ENCODE measurements at regions not wholly inside any gene's neighbourhood (a gene's known extent, or its start where the extent isn't known, plus 50 kb on each side); places are given as distances from the start of the nearest gene placed in this dataset.

- no peaks in the 10 kb centered on the region for H3K27me3 ChIP-seq (replicated peaks; ENCODE audit: insufficient read depth, low read length)
- H3F3A ChIP-seq (ENCODE audit: insufficient read depth, low read length), result no peaks in the 10 kb centered on the region
- no peaks in the 10 kb centered on the region for H3K79me2 ChIP-seq (ENCODE audit: low read length)
- no peak for TF ChIP-seq EZH2phosphoT487 (IDR thresholded peaks at IDR 0.05; ENCODE audit: low read length)
- no peak for TF ChIP-seq CTCF (IDR thresholded peaks at IDR 0.05; ENCODE audit: low read length)
- no peak for TF ChIP-seq EZH2 (optimal IDR thresholded peaks at IDR 0.05; ENCODE audit: low read depth, low read length)
- no peaks in the 10 kb centered on the region for H3K9me3 ChIP-seq (replicated peaks; ENCODE audit: insufficient read depth, low read length)
- no peak overlapping the region for H3K4me3 ChIP-seq (ENCODE audit: low read length)
- no peaks in the 10 kb centered on the region for H3K9me2 ChIP-seq (replicated peaks; ENCODE audit: insufficient read depth, low read length)
- DNase-seq, result no peak
- H3K36me3 ChIP-seq (replicated peaks; ENCODE audit: insufficient read depth, low read length), result no peaks in the 10 kb centered on the region
- no peak overlapping the region for H3K9ac ChIP-seq (ENCODE audit: low read length)
- H2AFZ ChIP-seq (ENCODE audit: low read length), result no peak overlapping the region
- H4K20me1 ChIP-seq (ENCODE audit: insufficient read depth, low read length), result no peaks in the 10 kb centered on the region
- H3K4me2 ChIP-seq (ENCODE audit: low read depth, low read length), result no peak overlapping the region
- H3K27ac ChIP-seq (ENCODE audit: low read length), result no peak overlapping the region
- no peaks in the 10 kb centered on the region for H3K4me1 ChIP-seq (ENCODE audit: low read length)
Measured at GRCh38 chr9:21580636-21581378, 98.7 kb upstream of the IFNE start.

- H3K9ac ChIP-seq (ENCODE audit: low read length), result no peak overlapping the region
- DNase-seq, result no peak
- H3K27me3 ChIP-seq (replicated peaks; ENCODE audit: insufficient read depth, low read length), result no peaks in the 10 kb centered on the region
- no peak overlapping the region for H2AFZ ChIP-seq (ENCODE audit: low read length)
- H3K4me3 ChIP-seq (ENCODE audit: low read length), result no peak overlapping the region
- TF ChIP-seq EZH2phosphoT487 (IDR thresholded peaks at IDR 0.05; ENCODE audit: low read length) (no peak), EZH2 (optimal IDR thresholded peaks at IDR 0.05; ENCODE audit: low read depth, low read length) (no peak), CTCF (IDR thresholded peaks at IDR 0.05; ENCODE audit: low read length) (no peak)
- H3K79me2 ChIP-seq (ENCODE audit: low read length), result no peaks in the 10 kb centered on the region
- H3K27ac ChIP-seq (ENCODE audit: low read length), result no peak overlapping the region
- H4K20me1 ChIP-seq (ENCODE audit: insufficient read depth, low read length), result no peaks in the 10 kb centered on the region
- H3K9me3 ChIP-seq (replicated peaks; ENCODE audit: insufficient read depth, low read length), result no peaks in the 10 kb centered on the region
- H3K4me2 ChIP-seq (ENCODE audit: low read depth, low read length), result no peak overlapping the region
- no peaks in the 10 kb centered on the region for H3K36me3 ChIP-seq (replicated peaks; ENCODE audit: insufficient read depth, low read length)
- H3K4me1 ChIP-seq (ENCODE audit: low read length), result no peaks in the 10 kb centered on the region
- no peaks in the 10 kb centered on the region for H3F3A ChIP-seq (ENCODE audit: insufficient read depth, low read length)
- no peaks in the 10 kb centered on the region for H3K9me2 ChIP-seq (replicated peaks; ENCODE audit: insufficient read depth, low read length)
Measured at GRCh38 chr9:21583628-21584377, 101.7 kb upstream of the IFNE start.

DNA sequence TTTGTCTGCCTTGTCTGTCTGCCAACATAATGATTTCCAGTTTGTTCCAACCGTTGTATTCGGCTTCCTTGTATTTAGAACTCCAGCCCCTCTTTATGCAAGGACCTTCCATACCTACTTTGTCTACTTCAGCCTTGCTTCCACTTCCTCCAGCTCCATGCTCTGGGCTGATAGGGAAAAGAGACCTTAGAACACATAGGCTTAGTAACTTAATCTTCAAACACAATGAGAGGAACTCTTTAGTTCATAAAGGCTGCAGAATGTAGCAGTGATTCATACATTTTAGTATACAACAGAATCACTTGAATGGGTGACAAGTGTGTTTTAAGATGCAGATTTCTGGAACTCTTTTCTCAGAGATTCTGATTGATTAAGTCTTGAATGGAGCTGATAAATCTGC lies 102.8 kb upstream of the IFNE start:
- no peaks in the 10 kb centered on the region for H3K36me3 ChIP-seq (replicated peaks; ENCODE audit: insufficient read depth, low read length)
- no peak for TF ChIP-seq EZH2 (optimal IDR thresholded peaks at IDR 0.05; ENCODE audit: low read depth, low read length)
- no peak for TF ChIP-seq CTCF (IDR thresholded peaks at IDR 0.05; ENCODE audit: low read length)
- no peak for TF ChIP-seq EZH2phosphoT487 (IDR thresholded peaks at IDR 0.05; ENCODE audit: low read length)
- H3K4me3 ChIP-seq (ENCODE audit: low read length), result no peak overlapping the region
- no peak overlapping the region for H3K9ac ChIP-seq (ENCODE audit: low read length)
- H3K9me2 ChIP-seq (replicated peaks; ENCODE audit: insufficient read depth, low read length), result no peaks in the 10 kb centered on the region
- H3K4me2 ChIP-seq (ENCODE audit: low read depth, low read length), result no peak overlapping the region
- no peaks in the 10 kb centered on the region for H3K9me3 ChIP-seq (replicated peaks; ENCODE audit: insufficient read depth, low read length)
- H3K27me3 ChIP-seq (replicated peaks; ENCODE audit: insufficient read depth, low read length), result no peaks in the 10 kb centered on the region
- H3K4me1 ChIP-seq (ENCODE audit: low read length), result no peaks in the 10 kb centered on the region
- H4K20me1 ChIP-seq (ENCODE audit: insufficient read depth, low read length), result no peaks in the 10 kb centered on the region
- no peak overlapping the region for H2AFZ ChIP-seq (ENCODE audit: low read length)
- no peaks in the 10 kb centered on the region for H3K79me2 ChIP-seq (ENCODE audit: low read length)
- H3K27ac ChIP-seq (ENCODE audit: low read length), result no peak overlapping the region
- no peak for DNase-seq
- H3F3A ChIP-seq (ENCODE audit: insufficient read depth, low read length), result no peaks in the 10 kb centered on the region

All from MM.1S (cell line).